Endothelial cell of umbilical vein (primary cell): ENCODE measurements at regions not wholly inside any gene's neighbourhood (a gene's known extent, or its start where the extent isn't known, plus 50 kb on each side); places are given as distances from the start of the nearest gene placed in this dataset.

Experiments
- EZH2 ChIP-seq: IDR thresholded peaks from 2 replicates; pipeline ENCODE4 v1.6.1; 2012; ENCODE audit warnings: borderline replicate concordance, low read depth, mild to moderate bottlenecking, moderate library complexity, low read length, inconsistent platforms; ENCODE audit not compliant: severe bottlenecking
- GATA2 ChIP-seq: IDR thresholded peaks from 2 replicates; pipeline ENCODE4 v1.7.0; 2011; ENCODE audit warnings: low read depth, mild to moderate bottlenecking, moderate library complexity, mixed read lengths, low read length; ENCODE audit not compliant: insufficient read length, insufficient read depth
- TF ChIP-seq, protein P1 (sequence below), 2 donors: IDR thresholded peaks; 1 replicate in 1 of 2; 2 replicates in 1 of 2; pipeline ENCODE4 v1.5.1; 2011; ENCODE audit warnings: low read length in 2 of 2, mild to moderate bottlenecking in 2 of 2, moderate library complexity in 2 of 2, control low read depth in 1 of 2, inconsistent platforms in 1 of 2, low read depth in 1 of 2; ENCODE audit not compliant: insufficient read depth in 1 of 2; ENCODE audit errors: extremely low read depth in 1 of 2

DNA sequence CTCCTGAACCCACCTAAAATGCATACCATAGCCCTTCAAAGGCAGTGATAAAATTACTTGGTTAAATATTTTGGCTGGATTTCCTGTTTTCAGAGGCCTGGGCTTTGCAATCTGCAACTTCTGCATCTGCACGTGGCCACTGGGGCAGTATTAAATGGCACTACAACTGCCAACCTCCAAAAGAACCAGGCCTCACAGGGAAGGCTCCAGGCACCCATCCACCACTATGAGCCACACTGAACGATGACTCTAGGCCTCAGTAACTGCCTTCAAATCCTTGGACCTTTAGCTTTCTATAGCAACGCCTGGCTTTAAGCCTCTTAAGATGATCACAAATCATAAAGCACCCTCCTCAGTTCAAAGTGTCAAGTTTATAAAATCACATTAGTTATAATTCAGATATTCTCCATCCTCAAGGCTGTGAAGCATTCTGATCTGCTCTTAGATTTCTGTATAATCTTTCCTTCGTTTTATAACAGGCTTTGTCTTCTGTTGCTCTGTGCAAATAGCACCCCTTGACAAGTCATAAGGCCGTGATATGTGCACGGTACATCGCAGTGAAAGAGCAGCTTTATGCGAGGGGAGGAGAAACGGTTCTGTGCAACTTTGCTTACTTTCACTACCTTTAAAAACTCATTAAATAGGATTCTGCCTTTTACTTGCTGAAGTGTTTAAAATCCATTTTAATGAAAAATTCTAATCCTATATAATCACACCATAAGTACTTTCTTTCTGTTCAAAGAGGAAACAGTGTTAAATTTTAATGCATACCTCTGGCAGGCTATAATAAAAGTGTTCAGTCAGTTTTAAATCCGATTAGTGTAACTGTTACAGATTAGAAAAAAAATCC, 196.4 kb upstream of the G2E3 start:
- TF ChIP-seq GATA2 (no peak), EZH2 (no peak)
- TF ChIP-seq, protein P1, sequence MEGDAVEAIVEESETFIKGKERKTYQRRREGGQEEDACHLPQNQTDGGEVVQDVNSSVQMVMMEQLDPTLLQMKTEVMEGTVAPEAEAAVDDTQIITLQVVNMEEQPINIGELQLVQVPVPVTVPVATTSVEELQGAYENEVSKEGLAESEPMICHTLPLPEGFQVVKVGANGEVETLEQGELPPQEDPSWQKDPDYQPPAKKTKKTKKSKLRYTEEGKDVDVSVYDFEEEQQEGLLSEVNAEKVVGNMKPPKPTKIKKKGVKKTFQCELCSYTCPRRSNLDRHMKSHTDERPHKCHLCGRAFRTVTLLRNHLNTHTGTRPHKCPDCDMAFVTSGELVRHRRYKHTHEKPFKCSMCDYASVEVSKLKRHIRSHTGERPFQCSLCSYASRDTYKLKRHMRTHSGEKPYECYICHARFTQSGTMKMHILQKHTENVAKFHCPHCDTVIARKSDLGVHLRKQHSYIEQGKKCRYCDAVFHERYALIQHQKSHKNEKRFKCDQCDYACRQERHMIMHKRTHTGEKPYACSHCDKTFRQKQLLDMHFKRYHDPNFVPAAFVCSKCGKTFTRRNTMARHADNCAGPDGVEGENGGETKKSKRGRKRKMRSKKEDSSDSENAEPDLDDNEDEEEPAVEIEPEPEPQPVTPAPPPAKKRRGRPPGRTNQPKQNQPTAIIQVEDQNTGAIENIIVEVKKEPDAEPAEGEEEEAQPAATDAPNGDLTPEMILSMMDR (IDR thresholded peaks at IDR 0.05; ENCODE audit: extremely low read depth in 1 of 2, insufficient read depth in 1 of 2, low read depth in 1 of 2, low read length in 2 of 2): no peak
